ENCODE measurements at regions not wholly inside any gene's neighbourhood (a gene's known extent, or its start where the extent isn't known, plus 50 kb on each side); places are given as distances from the start of the nearest gene placed in this dataset.

- TF ChIP-seq REST (IDR thresholded peaks at IDR 0.05; ENCODE audit: low read depth), result no peak
- no peak for TF ChIP-seq RAD21 (IDR thresholded peaks at IDR 0.05; ENCODE audit: low read depth)
- no peak for TF ChIP-seq CEBPB (IDR thresholded peaks at IDR 0.05)
- no peak for TF ChIP-seq MAX (IDR thresholded peaks at IDR 0.05)
- TF ChIP-seq NFIC (IDR thresholded peaks at IDR 0.05), result no peak
- TF ChIP-seq ZBTB7A (IDR thresholded peaks at IDR 0.05; ENCODE audit: low read depth), result no peak
- no peak for TF ChIP-seq TEAD4 (IDR thresholded peaks at IDR 0.05)
- no peak for TF ChIP-seq EGR1 (IDR thresholded peaks at IDR 0.05)
- no peak for TF ChIP-seq YY1 (IDR thresholded peaks at IDR 0.05; ENCODE audit: low read depth)
Observed at GRCh38 chr3:140758791-140759444, 81.1 kb downstream of the TRIM42 start.

- no peak for TF ChIP-seq NFIC (IDR thresholded peaks at IDR 0.05)
- TF ChIP-seq USF1 (IDR thresholded peaks at IDR 0.05), result no peak
- no peak for TF ChIP-seq EP300 (IDR thresholded peaks at IDR 0.05; ENCODE audit: borderline replicate concordance)
- no peak for TF ChIP-seq TAF1 (IDR thresholded peaks at IDR 0.05; ENCODE audit: low read depth)
- no peak for TF ChIP-seq CREB1 (IDR thresholded peaks at IDR 0.05; ENCODE audit: low read depth)
- TF ChIP-seq REST (IDR thresholded peaks at IDR 0.05; ENCODE audit: low read depth), result no peak
- no peak for TF ChIP-seq TEAD4 (IDR thresholded peaks at IDR 0.05)
- no peak for TF ChIP-seq ZBTB7A (IDR thresholded peaks at IDR 0.05; ENCODE audit: low read depth)
- no peak for TF ChIP-seq EGR1 (IDR thresholded peaks at IDR 0.05)
- TF ChIP-seq RAD21 (IDR thresholded peaks at IDR 0.05; ENCODE audit: low read depth), result no peak
- no peak for TF ChIP-seq FOXM1 (IDR thresholded peaks at IDR 0.05; ENCODE audit: borderline replicate concordance, low read depth)
- no peak for TF ChIP-seq CEBPB (IDR thresholded peaks at IDR 0.05)
- no peak for TF ChIP-seq MAX (IDR thresholded peaks at IDR 0.05)
- no peak for TF ChIP-seq YY1 (IDR thresholded peaks at IDR 0.05; ENCODE audit: low read depth)
- TF ChIP-seq TCF12 (IDR thresholded peaks at IDR 0.05; ENCODE audit: low read depth), result no peak
Observed at GRCh38 chr3:140760324-140761075, 82.6 kb downstream of the TRIM42 start.

- TF ChIP-seq TCF12 (IDR thresholded peaks at IDR 0.05; ENCODE audit: low read depth) (no peak), FOXM1 (IDR thresholded peaks at IDR 0.05; ENCODE audit: borderline replicate concordance, low read depth) (no peak), EP300 (IDR thresholded peaks at IDR 0.05; ENCODE audit: borderline replicate concordance) (no peak), ZBTB7A (IDR thresholded peaks at IDR 0.05; ENCODE audit: low read depth) (no peak), MAX (IDR thresholded peaks at IDR 0.05) (no peak), NFIC (IDR thresholded peaks at IDR 0.05) (no peak), RAD21 (IDR thresholded peaks at IDR 0.05; ENCODE audit: low read depth) (no peak), CEBPB (IDR thresholded peaks at IDR 0.05) (no peak), YY1 (IDR thresholded peaks at IDR 0.05; ENCODE audit: low read depth) (no peak), CREB1 (IDR thresholded peaks at IDR 0.05; ENCODE audit: low read depth) (no peak)
Observed at GRCh38 chr3:140761076-140761639, 83.3 kb downstream of the TRIM42 start.

- TF ChIP-seq TCF12 (IDR thresholded peaks at IDR 0.05; ENCODE audit: low read depth), result no peak
- no peak for TF ChIP-seq NFIC (IDR thresholded peaks at IDR 0.05)
- no peak for TF ChIP-seq FOXM1 (IDR thresholded peaks at IDR 0.05; ENCODE audit: borderline replicate concordance, low read depth)
- no peak for TF ChIP-seq MAX (IDR thresholded peaks at IDR 0.05)
- TF ChIP-seq RAD21 (IDR thresholded peaks at IDR 0.05; ENCODE audit: low read depth), result no peak
- no peak for TF ChIP-seq TAF1 (IDR thresholded peaks at IDR 0.05; ENCODE audit: low read depth)
- TF ChIP-seq TEAD4 (IDR thresholded peaks at IDR 0.05), result no peak
- TF ChIP-seq REST (IDR thresholded peaks at IDR 0.05; ENCODE audit: low read depth), result no peak
- TF ChIP-seq EP300 (IDR thresholded peaks at IDR 0.05; ENCODE audit: borderline replicate concordance), result no peak
- no peak for TF ChIP-seq YY1 (IDR thresholded peaks at IDR 0.05; ENCODE audit: low read depth)
- no peak for TF ChIP-seq ZBTB7A (IDR thresholded peaks at IDR 0.05; ENCODE audit: low read depth)
- TF ChIP-seq EGR1 (IDR thresholded peaks at IDR 0.05), result no peak
- no peak for TF ChIP-seq USF1 (IDR thresholded peaks at IDR 0.05)
- no peak for TF ChIP-seq CEBPB (IDR thresholded peaks at IDR 0.05)
- no peak for TF ChIP-seq CREB1 (IDR thresholded peaks at IDR 0.05; ENCODE audit: low read depth)
Observed at GRCh38 chr3:140762746-140763145, 84.9 kb downstream of the TRIM42 start.

Measured in Ishikawa (cell line).